ENCODE measurements at regions not wholly inside any gene's neighbourhood (a gene's known extent, or its start where the extent isn't known, plus 50 kb on each side); places are given as distances from the start of the nearest gene placed in this dataset.

- no peak for TF ChIP-seq CTCF (conservative IDR thresholded peaks at IDR 0.05)
- TF ChIP-seq ZFX (IDR thresholded peaks at IDR 0.05), result no peak
Observed at GRCh38 chr5:92119110-92119509, 736.0 kb upstream of the ARRDC3 start.
